ENCODE measurements at regions not wholly inside any gene's neighbourhood (a gene's known extent, or its start where the extent isn't known, plus 50 kb on each side); places are given as distances from the start of the nearest gene placed in this dataset.

DNA sequence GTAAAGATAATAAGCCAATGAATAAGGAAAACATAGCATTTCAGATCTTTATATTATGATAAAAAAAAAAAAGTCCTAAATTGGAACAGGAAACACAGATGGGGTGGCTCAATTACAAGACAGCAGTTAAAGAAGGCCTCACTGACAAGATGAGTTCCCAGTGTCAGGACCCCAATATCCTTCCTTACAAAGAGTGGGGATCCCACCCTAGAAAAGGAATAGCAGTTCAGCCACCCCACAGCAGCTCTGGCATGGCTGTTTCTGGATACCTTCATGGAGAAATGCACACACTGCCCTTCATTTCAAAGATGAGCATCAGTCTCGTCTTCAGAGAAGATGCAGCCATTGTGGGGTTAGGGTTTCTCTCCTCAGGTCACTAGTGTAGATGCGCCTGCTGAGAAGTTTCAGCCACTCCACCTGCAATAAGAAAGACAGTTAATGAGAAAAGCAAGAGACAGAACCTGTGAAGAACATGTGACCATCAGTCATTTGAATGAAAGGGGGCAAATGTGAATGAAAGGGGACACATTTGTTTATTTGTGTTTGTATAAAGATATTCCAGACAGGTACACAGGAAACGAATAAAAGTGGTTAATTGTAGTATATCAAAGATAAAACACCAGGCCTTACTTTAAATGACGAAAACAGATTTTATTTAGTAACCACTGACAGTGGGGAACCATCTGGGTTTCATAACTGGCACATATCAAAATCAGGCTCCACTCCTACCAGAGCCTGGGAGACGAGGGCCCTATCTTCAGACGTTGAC is 121.3 kb upstream of the PRSS16 start:
- TF ChIP-seq, protein P1, sequence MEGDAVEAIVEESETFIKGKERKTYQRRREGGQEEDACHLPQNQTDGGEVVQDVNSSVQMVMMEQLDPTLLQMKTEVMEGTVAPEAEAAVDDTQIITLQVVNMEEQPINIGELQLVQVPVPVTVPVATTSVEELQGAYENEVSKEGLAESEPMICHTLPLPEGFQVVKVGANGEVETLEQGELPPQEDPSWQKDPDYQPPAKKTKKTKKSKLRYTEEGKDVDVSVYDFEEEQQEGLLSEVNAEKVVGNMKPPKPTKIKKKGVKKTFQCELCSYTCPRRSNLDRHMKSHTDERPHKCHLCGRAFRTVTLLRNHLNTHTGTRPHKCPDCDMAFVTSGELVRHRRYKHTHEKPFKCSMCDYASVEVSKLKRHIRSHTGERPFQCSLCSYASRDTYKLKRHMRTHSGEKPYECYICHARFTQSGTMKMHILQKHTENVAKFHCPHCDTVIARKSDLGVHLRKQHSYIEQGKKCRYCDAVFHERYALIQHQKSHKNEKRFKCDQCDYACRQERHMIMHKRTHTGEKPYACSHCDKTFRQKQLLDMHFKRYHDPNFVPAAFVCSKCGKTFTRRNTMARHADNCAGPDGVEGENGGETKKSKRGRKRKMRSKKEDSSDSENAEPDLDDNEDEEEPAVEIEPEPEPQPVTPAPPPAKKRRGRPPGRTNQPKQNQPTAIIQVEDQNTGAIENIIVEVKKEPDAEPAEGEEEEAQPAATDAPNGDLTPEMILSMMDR (IDR thresholded peaks at IDR 0.05) = no peak
- TF ChIP-seq POLR2A (IDR thresholded peaks at IDR 0.05) = no peak

All from body of pancreas (tissue), 4 donors.